GM18873 (cell line): ENCODE measurements at regions not wholly inside any gene's neighbourhood (a gene's known extent, or its start where the extent isn't known, plus 50 kb on each side); places are given as distances from the start of the nearest gene placed in this dataset.
"Not testable (repeated sequence)": the region's sequence is repeated elsewhere in the genome, so short reads cannot be mapped to it uniquely, and the experiment has no call there.

Experiments
- ATAC-seq: cut with Tn5 transposase; IDR thresholded peaks from one replicate; pipeline ENCODE4 v1.9.1; 2021; ENCODE audit warnings: mild to moderate bottlenecking, moderate library complexity, moderate number of reproducible peaks; ENCODE audit not compliant: unreplicated experiment, low FRiP score

GRCh38 chr1:200258447-200259375, 151.1 kb downstream of the ZNF281 start:
- ATAC-seq = no peak

DNA sequence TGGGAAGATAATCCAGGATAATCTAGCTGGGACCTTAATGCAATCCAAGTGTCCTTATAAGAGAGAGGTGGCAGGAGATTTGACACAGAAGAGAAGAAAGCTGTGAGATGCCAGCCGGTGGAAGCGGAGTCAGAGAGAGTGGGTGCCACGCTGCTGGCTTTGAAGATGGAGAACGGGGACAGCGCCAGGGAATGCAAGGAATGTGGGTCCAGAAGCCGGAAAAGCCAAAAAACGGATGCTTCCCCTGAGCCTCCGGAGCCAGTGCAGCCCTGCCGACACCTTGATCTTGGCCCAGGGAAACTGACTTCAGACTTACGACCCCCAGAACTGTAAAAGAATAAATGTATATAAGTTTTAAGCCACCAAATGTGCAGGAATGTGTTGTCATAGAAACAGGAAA, 152.6 kb downstream of the ZNF281 start:
- no peak for ATAC-seq

DNA sequence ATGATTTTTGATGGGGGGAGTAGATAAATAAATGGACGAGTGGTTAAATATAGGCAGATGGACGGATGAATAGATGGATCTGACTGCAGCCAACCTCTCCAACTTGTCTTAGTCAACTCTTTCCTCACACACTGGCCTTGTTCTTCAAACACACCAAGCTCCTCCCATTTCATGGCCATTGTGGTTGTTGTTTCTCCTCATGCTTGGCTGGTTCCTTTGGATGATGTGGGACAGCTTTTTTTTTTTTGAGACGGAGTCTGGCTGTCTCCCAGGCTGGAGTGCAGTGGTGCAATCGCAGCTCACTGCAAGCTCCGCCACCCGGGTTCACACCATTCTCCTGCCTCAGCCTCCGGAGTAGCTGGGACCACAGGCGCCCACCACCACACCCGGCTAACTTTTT, 155.2 kb downstream of the ZNF281 start:
- not testable (repeated sequence) for ATAC-seq

DNA sequence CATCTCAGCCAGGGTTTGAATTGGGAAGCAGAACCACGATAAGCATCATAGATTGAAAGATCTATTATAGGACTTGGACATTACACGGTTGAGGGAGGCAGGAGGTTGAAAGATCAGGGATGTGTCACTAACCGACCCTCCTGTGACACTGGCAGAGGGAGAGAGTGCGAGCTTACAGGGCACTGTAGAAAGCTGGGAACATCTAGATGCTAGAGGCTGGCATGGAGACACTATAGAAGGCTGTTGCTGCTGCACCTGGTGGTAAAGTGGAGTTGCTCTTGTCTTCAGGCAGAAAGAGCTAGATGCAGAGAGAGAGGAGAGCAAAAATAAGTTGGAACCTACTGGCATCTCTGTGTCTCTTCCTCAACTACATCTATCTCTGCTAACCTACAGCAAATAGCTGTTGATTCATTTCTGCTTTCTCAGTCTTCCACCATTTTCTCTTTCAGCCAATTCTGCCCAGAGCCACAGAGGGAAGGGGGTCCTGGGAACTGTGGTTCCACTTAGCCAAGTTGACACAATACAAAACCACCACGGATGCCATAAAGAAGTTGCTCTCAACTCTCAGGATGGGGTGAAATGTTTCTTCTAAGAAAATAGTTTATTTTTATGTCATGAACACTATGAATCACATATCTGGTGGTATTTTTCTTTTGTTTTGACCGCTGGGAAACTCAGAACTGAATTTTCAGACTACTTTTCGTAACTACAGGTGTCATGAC, 155.9 kb downstream of the ZNF281 start:
- no peak for ATAC-seq

- ATAC-seq = no peak
Measured at GRCh38 chr1:200252531-200252930, 157.3 kb downstream of the ZNF281 start.

DNA sequence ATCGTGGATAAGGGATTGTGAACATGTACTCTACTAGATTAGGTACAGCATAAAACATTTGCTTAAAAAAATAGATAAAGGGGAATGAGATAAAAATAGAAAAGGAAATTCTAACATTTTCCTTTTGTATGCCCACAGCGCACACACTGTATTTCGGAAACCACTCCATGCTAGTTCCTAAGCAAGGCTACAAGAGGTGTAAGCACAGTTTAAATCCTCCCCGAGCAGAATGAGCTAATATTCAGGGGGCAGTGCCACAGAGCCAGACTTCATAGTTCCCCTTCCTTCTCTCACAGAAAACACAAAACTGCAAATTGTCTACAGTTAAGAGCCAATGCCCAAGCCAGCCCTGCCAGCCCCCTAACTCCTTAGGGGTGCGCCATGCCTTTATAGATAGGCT, 159.4 kb downstream of the ZNF281 start:
- no peak for ATAC-seq

- ATAC-seq = no peak
Measured at GRCh38 chr1:200248541-200248940, 161.3 kb downstream of the ZNF281 start.

GRCh38 chr1:200247518-200247917, 162.3 kb downstream of the ZNF281 start:
- no peak for ATAC-seq

GRCh38 chr1:200245473-200245872, 164.4 kb downstream of the ZNF281 start:
- ATAC-seq = no peak

- no peak for ATAC-seq
Measured at GRCh38 chr1:200243042-200243437, 166.8 kb downstream of the ZNF281 start.

GRCh38 chr1:200242110-200243041, 167.5 kb downstream of the ZNF281 start:
- ATAC-seq = no peak

DNA sequence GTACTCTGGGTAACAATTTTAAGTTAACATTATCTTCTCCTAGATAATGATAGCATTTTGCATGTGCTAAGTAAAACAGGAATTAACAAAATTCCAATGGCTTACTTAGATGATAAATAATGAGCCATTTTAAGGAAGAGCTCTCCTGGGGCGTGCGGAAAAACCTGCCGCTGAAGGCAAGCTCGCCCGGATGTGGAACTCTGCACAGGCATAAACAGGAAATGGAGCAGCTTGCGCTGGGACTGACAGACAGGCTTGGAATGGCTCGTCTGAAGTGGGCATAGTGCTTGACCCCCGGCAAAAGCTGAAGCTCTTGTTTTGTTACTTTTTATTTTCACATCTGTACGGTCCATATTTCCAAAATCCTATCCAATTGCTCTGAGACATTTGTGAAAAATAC, 169.2 kb downstream of the ZNF281 start:
- ATAC-seq = no peak

- no peak for ATAC-seq
Measured at GRCh38 chr1:200238311-200238710, 171.5 kb downstream of the ZNF281 start.

DNA sequence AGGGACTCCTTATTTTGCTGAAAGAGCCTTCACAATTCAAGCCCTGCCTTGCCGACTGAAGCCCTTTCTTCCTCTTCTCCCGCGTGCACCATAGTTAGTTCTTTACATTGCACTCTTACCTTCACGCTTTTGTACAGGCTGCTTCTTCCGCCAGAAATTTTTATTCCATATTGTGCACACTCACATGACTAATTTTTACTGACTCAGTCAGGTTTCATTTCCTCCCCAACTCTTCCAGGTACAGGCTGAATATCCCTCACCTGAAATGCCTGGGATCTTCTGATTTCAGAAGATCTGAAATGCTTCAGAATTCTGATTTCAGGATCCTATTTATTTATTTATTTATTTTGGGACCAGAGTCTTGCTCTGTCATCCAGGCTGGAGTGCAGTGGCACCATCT, 172.8 kb downstream of the ZNF281 start:
- no peak for ATAC-seq

GRCh38 chr1:200234938-200235337, 174.9 kb downstream of the ZNF281 start:
- no peak for ATAC-seq

DNA sequence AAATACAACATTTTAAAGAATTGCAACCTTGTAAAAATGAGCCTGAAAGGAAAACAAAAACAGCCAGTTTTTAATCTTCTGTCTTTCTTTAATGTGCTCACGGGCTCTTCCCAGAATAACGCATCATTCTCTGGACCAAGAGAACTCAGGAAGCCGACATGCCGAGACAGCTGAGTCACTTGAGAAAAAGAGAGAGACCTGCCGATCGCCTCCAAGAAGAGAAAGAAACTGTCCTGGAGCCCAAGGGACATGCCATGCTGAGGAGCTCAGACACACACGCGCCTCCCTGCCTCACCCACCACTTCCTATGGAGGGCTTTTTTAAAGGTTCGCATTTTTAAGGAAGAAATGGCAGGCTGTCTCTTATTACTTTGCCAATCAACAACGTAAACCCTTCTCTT, 176.4 kb downstream of the ZNF281 start:
- no peak for ATAC-seq

- no peak for ATAC-seq
Measured at GRCh38 chr1:200231787-200232231, 178.0 kb downstream of the ZNF281 start.

GRCh38 chr1:200230671-200231070, 179.2 kb downstream of the ZNF281 start:
- ATAC-seq = no peak

GRCh38 chr1:200228486-200228885, 181.3 kb downstream of the ZNF281 start:
- ATAC-seq = no peak

- ATAC-seq = no peak
Measured at GRCh38 chr1:200228081-200228480, 181.8 kb downstream of the ZNF281 start.
